GM23248 (cell line): ENCODE measurements at regions not wholly inside any gene's neighbourhood (a gene's known extent, or its start where the extent isn't known, plus 50 kb on each side); places are given as distances from the start of the nearest gene placed in this dataset.

ENCODE experiments used
- DNase-seq: peaks from one replicate; pipeline ENCODE4 v3.0.0-alpha.2; 2015
- H2AFZ ChIP-seq: fragments of 200-600 bp; sonication (generic); 2 replicates; pipeline ENCODE4 v1.6.1; 2016; ENCODE audit warnings: antibody characterized with exemption
- H3F3A ChIP-seq: fragments of 200-600 bp; sonication (generic); 2 replicates; pipeline ENCODE4 v1.6.1; 2016; ENCODE audit warnings: mild to moderate bottlenecking, antibody characterized with exemption, mixed run types; ENCODE audit not compliant: insufficient read depth
- H3K27ac ChIP-seq: fragments of 200-600 bp; sonication (generic); 2 replicates; pipeline ENCODE4 v1.5.1; 2016; ENCODE audit warnings: mild to moderate bottlenecking
- H3K27me3 ChIP-seq: fragments of 200-600 bp; sonication (generic); replicated peaks from 2 replicates; pipeline ENCODE4 v1.6.1; 2016; ENCODE audit warnings: mild to moderate bottlenecking; ENCODE audit not compliant: insufficient read depth
- H3K36me3 ChIP-seq: fragments of 200-600 bp; sonication (generic); 2 replicates; pipeline ENCODE4 v1.6.1; 2016; ENCODE audit warnings: low read depth, mild to moderate bottlenecking
- H3K4me1 ChIP-seq: fragments of 200-600 bp; sonication (generic); 2 replicates; pipeline ENCODE4 v1.6.1; 2016; ENCODE audit warnings: mild to moderate bottlenecking; ENCODE audit not compliant: insufficient read depth
- H3K4me2 ChIP-seq: fragments of 200-600 bp; sonication (generic); one replicate; pipeline ENCODE4 v1.6.1; 2016; ENCODE audit warnings: mild to moderate bottlenecking; ENCODE audit not compliant: unreplicated experiment
- H3K4me3 ChIP-seq: fragments of 200-600 bp; sonication (generic); 2 replicates; pipeline ENCODE4 v1.5.1; 2016; ENCODE audit warnings: mild to moderate bottlenecking
- H3K79me2 ChIP-seq: fragments of 200-600 bp; sonication (generic); 2 replicates; pipeline ENCODE4 v1.6.1; 2016; ENCODE audit warnings: mild to moderate bottlenecking; ENCODE audit not compliant: insufficient read depth
- H3K9ac ChIP-seq: fragments of 200-600 bp; sonication (generic); 2 replicates; pipeline ENCODE4 v1.6.1; 2016; ENCODE audit warnings: mild to moderate bottlenecking
- H3K9me2 ChIP-seq: fragments of 200-600 bp; sonication (generic); 2 replicates; pipeline ENCODE4 v1.6.1; 2016; ENCODE audit warnings: mixed run types, mild to moderate bottlenecking, moderate library complexity; ENCODE audit not compliant: insufficient read depth
- H3K9me3 ChIP-seq: fragments of 200-600 bp; sonication (generic); one replicate; pipeline ENCODE4 v1.6.1; 2017; ENCODE audit warnings: low read depth
- H4K20me1 ChIP-seq: fragments of 200-600 bp; sonication (generic); 2 replicates; pipeline ENCODE4 v1.6.0; 2016; ENCODE audit not compliant: insufficient read depth
- EZH2 ChIP-seq: fragments of 200-600 bp; sonication (generic); IDR thresholded peaks from 2 replicates; pipeline ENCODE4 v1.6.1; 2018; ENCODE audit warnings: antibody characterized with exemption, mild to moderate bottlenecking; ENCODE audit not compliant: insufficient read depth, poor library complexity, severe bottlenecking
- EZH2phosphoT487 ChIP-seq: fragments of 200-600 bp; sonication (generic); IDR thresholded peaks from 2 replicates; pipeline ENCODE4 v1.6.1; 2018; ENCODE audit warnings: antibody characterized with exemption, moderate library complexity, mild to moderate bottlenecking, low read depth; ENCODE audit not compliant: insufficient read depth
- WGBS, 2 experiments: methylation state at CpG; one replicate each; pipeline ENCODE4 v1.1.6; 2015 to 2017; ENCODE audit warnings: low lambda C conversion rate in 2 of 2, low coverage in 1 of 2; ENCODE audit errors: missing lambda C conversion rate in 2 of 2; 5-methylcytosine and 5-hydroxymethylcytosine counted together
- in situ Hi-C: fragments of 300-500 bp; cut with MboI; formaldehyde crosslinking; loops from 2 replicates; pipeline ENCODE4 v1.15.0; 2020

DNA sequence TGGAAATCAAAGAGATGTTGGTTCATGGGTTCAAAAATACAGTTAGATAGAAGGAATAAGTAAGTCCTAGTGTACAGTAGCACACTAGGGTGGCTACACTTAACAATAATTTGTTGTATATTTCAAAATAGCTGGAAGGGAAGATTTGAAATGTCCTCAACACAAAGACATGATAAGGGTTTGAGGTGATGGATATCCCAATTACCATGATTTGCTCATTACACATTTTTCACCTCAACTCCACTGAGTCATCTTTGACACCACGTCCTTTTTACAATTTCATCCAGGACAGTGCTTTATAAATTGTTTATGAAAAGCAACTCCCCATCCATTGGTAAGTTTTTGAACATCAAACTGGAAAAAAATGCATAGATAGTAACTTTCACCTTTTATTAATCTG, 208.3 kb downstream of the ZC3H11B start:
- no peaks in the 10 kb centered on the region for H3K9me2 ChIP-seq
- in situ Hi-C loops, result no loop called here
- H3K9me3 ChIP-seq, result no peaks in the 10 kb centered on the region
- H3K9ac ChIP-seq, result no peak overlapping the region
- no peaks in the 10 kb centered on the region for H3K4me1 ChIP-seq
- no peak for DNase-seq
- H3K4me3 ChIP-seq, result no peak overlapping the region
- H4K20me1 ChIP-seq, result no peaks in the 10 kb centered on the region
- no peak overlapping the region for H2AFZ ChIP-seq
- no peak for TF ChIP-seq EZH2
- TF ChIP-seq EZH2phosphoT487, result no peak
- H3K4me2 ChIP-seq, result no peak overlapping the region
- H3K27ac ChIP-seq, result no peak overlapping the region
- no peaks in the 10 kb centered on the region for H3K27me3 ChIP-seq
- WGBS, 2 experiments, result 46 to 55% methylated on average over 1 of the region's 1 CpG
- no peaks in the 10 kb centered on the region for H3F3A ChIP-seq
- no peaks in the 10 kb centered on the region for H3K36me3 ChIP-seq
- H3K79me2 ChIP-seq, result no peaks in the 10 kb centered on the region

GRCh38 chr1:219402925-219403324, 210.0 kb downstream of the ZC3H11B start:
- no peak overlapping the region for H2AFZ ChIP-seq
- no peaks in the 10 kb centered on the region for H3K9me2 ChIP-seq
- no peaks in the 10 kb centered on the region for H3K27me3 ChIP-seq
- H3K4me3 ChIP-seq, result no peak overlapping the region
- no peaks in the 10 kb centered on the region for H3F3A ChIP-seq
- in situ Hi-C loops, result no loop called here
- peak; percentile 3 for DNase-seq
- H4K20me1 ChIP-seq, result no peaks in the 10 kb centered on the region
- TF ChIP-seq EZH2 (no peak), EZH2phosphoT487 (no peak)
- no peak overlapping the region for H3K9ac ChIP-seq
- H3K27ac ChIP-seq, result no peak overlapping the region
- H3K36me3 ChIP-seq, result no peaks in the 10 kb centered on the region
- H3K4me2 ChIP-seq, result no peak overlapping the region
- H3K9me3 ChIP-seq, result no peaks in the 10 kb centered on the region
- H3K79me2 ChIP-seq, result no peaks in the 10 kb centered on the region
- H3K4me1 ChIP-seq, result no peaks in the 10 kb centered on the region

- Histone ChIP-seq H3K4me1 (no peaks in the 10 kb centered on the region), H4K20me1 (no peaks in the 10 kb centered on the region), H3K4me2 (no peak overlapping the region), H3K36me3 (no peaks in the 10 kb centered on the region), H3K27ac (no peak overlapping the region), H2AFZ (no peak overlapping the region), H3K9me3 (no peaks in the 10 kb centered on the region), H3K9me2 (no peaks in the 10 kb centered on the region), H3K27me3 (no peaks in the 10 kb centered on the region), H3K9ac (no peak overlapping the region), H3F3A (no peaks in the 10 kb centered on the region), H3K79me2 (no peaks in the 10 kb centered on the region), H3K4me3 (no peak overlapping the region)
- DNase-seq, result no peak
- TF ChIP-seq EZH2, result no peak
- TF ChIP-seq EZH2phosphoT487, result no peak
- in situ Hi-C loops, result no loop called here
Measured at GRCh38 chr1:219401724-219402625, 210.9 kb downstream of the ZC3H11B start.

GRCh38 chr1:219399446-219399845, 213.5 kb downstream of the ZC3H11B start:
- no peaks in the 10 kb centered on the region for H3K36me3 ChIP-seq
- H3K9ac ChIP-seq, result no peak overlapping the region
- H3K4me2 ChIP-seq, result no peak overlapping the region
- in situ Hi-C loops, result loop anchor here (25.0 kb wide), 2 partner anchors 837 to 1062 kb away; partner anchors contain the start of gene TGFB2
- H3K27me3 ChIP-seq, result no peaks in the 10 kb centered on the region
- H4K20me1 ChIP-seq, result no peaks in the 10 kb centered on the region
- H3K4me1 ChIP-seq, result no peaks in the 10 kb centered on the region
- no peaks in the 10 kb centered on the region for H3F3A ChIP-seq
- DNase-seq, result no peak
- H3K9me2 ChIP-seq, result no peaks in the 10 kb centered on the region
- no peaks in the 10 kb centered on the region for H3K9me3 ChIP-seq
- no peak overlapping the region for H3K27ac ChIP-seq
- no peak overlapping the region for H2AFZ ChIP-seq
- TF ChIP-seq EZH2phosphoT487, result no peak
- no peak for TF ChIP-seq EZH2
- no peaks in the 10 kb centered on the region for H3K79me2 ChIP-seq
- WGBS, 2 experiments, result 69 to 76% methylated on average over 4 to 5 of the region's 5 CpGs
- no peak overlapping the region for H3K4me3 ChIP-seq
